Panc1 (cell line): ENCODE measurements at regions not wholly inside any gene's neighbourhood (a gene's known extent, or its start where the extent isn't known, plus 50 kb on each side); places are given as distances from the start of the nearest gene placed in this dataset.
"Not testable (repeated sequence)": the region's sequence is repeated elsewhere in the genome, so short reads cannot be mapped to it uniquely, and the experiment has no call there.

Experiments
- CTCF ChIP-seq: fragments of 450-650 bp; IDR thresholded peaks from 2 replicates; pipeline ENCODE4 v1.5.1; 2017; ENCODE audit warnings: mild to moderate bottlenecking
- POLR2AphosphoS5 ChIP-seq: IDR thresholded peaks from 2 replicates; pipeline ENCODE4 v1.6.1; 2012; ENCODE audit warnings: mild to moderate bottlenecking, low read depth, low read length, moderate library complexity
- SIN3A ChIP-seq: IDR thresholded peaks from 2 replicates; pipeline ENCODE4 v1.6.1; 2012; ENCODE audit warnings: low read depth, mild to moderate bottlenecking, low read length, moderate library complexity, borderline replicate concordance; ENCODE audit not compliant: insufficient read depth
- TF ChIP-seq, protein P1 (sequence below), 2 experiments: IDR thresholded peaks; 2 replicates each; pipeline ENCODE4 v1.6.1; 2011 to 2012; ENCODE audit warnings: low read depth in 2 of 2, control low read depth in 1 of 2, low read length in 1 of 2, mild to moderate bottlenecking in 1 of 2, moderate library complexity in 1 of 2; ENCODE audit not compliant: insufficient read depth in 1 of 2

GRCh38 chr16:46394963-46395362 is 226.2 kb downstream of the SHCBP1 start:
- TF ChIP-seq CTCF, POLR2AphosphoS5, SIN3A: not testable (repeated sequence)
- TF ChIP-seq, protein P1, sequence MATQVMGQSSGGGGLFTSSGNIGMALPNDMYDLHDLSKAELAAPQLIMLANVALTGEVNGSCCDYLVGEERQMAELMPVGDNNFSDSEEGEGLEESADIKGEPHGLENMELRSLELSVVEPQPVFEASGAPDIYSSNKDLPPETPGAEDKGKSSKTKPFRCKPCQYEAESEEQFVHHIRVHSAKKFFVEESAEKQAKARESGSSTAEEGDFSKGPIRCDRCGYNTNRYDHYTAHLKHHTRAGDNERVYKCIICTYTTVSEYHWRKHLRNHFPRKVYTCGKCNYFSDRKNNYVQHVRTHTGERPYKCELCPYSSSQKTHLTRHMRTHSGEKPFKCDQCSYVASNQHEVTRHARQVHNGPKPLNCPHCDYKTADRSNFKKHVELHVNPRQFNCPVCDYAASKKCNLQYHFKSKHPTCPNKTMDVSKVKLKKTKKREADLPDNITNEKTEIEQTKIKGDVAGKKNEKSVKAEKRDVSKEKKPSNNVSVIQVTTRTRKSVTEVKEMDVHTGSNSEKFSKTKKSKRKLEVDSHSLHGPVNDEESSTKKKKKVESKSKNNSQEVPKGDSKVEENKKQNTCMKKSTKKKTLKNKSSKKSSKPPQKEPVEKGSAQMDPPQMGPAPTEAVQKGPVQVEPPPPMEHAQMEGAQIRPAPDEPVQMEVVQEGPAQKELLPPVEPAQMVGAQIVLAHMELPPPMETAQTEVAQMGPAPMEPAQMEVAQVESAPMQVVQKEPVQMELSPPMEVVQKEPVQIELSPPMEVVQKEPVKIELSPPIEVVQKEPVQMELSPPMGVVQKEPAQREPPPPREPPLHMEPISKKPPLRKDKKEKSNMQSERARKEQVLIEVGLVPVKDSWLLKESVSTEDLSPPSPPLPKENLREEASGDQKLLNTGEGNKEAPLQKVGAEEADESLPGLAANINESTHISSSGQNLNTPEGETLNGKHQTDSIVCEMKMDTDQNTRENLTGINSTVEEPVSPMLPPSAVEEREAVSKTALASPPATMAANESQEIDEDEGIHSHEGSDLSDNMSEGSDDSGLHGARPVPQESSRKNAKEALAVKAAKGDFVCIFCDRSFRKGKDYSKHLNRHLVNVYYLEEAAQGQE (IDR thresholded peaks at IDR 0.05; ENCODE audit: insufficient read depth in 1 of 2, low read depth in 2 of 2, low read length in 1 of 2), result not testable (repeated sequence)
